ENCODE measurements at regions not wholly inside any gene's neighbourhood (a gene's known extent, or its start where the extent isn't known, plus 50 kb on each side); places are given as distances from the start of the nearest gene placed in this dataset.

GRCh38 chr4:153929675-153930074 is 140.8 kb upstream of the SFRP2 start:
- in situ Hi-C loops (cut with MboI; ENCODE audit: low sequenced_read_pairs, unreplicated experiment): no loop called here
- DNase-seq (ENCODE audit: low spot score): no peak
- TF ChIP-seq, protein P1, sequence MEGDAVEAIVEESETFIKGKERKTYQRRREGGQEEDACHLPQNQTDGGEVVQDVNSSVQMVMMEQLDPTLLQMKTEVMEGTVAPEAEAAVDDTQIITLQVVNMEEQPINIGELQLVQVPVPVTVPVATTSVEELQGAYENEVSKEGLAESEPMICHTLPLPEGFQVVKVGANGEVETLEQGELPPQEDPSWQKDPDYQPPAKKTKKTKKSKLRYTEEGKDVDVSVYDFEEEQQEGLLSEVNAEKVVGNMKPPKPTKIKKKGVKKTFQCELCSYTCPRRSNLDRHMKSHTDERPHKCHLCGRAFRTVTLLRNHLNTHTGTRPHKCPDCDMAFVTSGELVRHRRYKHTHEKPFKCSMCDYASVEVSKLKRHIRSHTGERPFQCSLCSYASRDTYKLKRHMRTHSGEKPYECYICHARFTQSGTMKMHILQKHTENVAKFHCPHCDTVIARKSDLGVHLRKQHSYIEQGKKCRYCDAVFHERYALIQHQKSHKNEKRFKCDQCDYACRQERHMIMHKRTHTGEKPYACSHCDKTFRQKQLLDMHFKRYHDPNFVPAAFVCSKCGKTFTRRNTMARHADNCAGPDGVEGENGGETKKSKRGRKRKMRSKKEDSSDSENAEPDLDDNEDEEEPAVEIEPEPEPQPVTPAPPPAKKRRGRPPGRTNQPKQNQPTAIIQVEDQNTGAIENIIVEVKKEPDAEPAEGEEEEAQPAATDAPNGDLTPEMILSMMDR (IDR thresholded peaks at IDR 0.05; ENCODE audit: borderline replicate concordance, control extremely low read depth, extremely low read depth, insufficient read depth, missing control alignments): no peak

DNA sequence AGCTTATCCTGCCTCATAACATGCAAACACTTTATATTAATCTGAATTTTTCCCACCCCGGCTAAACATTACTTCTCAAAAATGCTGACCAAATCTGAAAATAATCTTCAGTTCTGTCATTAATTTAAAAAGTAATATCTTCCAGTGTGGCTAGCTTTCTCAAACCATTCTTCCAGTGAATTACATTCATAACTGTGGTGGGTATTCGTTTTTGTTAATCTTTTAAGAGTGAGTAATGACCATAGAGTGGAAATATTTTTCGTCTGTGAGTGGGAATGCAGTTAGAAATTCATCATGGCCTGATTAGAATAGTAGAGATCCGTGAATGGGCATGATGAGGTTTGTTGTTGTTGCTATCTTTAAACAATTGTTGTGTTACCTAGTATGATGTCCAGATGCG is 138.6 kb upstream of the SFRP2 start:
- TF ChIP-seq, protein P1 (IDR thresholded peaks at IDR 0.05; ENCODE audit: borderline replicate concordance, control extremely low read depth, extremely low read depth, insufficient read depth, missing control alignments): no peak
- no peak for DNase-seq (ENCODE audit: low spot score)
- in situ Hi-C loops (cut with MboI; ENCODE audit: low sequenced_read_pairs, unreplicated experiment): no loop called here

- no peak for DNase-seq (ENCODE audit: low spot score)
- in situ Hi-C loops (cut with MboI; ENCODE audit: low sequenced_read_pairs, unreplicated experiment): no loop called here
- TF ChIP-seq, protein P1 (IDR thresholded peaks at IDR 0.05; ENCODE audit: borderline replicate concordance, control extremely low read depth, extremely low read depth, insufficient read depth, missing control alignments): no peak
Measured at GRCh38 chr4:153922148-153922547, 133.3 kb upstream of the SFRP2 start.

DNA sequence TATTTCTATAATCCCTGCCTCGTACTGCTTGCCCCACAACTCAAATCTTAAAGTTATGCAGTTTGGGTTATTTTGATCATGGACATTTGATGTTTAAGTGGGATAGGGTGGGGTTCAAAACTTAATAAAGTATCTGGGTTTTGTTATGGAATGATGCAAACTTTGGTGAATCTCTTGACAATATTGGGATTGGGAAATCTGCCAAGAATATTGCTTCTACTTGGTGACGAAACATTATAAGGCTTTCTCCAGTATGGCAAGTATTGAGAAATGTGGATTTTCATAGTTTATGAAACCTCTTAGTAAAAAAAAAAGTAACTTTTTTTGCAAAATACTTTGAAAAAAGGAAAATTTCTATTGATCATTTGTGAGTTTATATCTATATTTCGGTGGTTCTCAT is 130.8 kb upstream of the SFRP2 start:
- TF ChIP-seq, protein P1 (IDR thresholded peaks at IDR 0.05; ENCODE audit: borderline replicate concordance, control extremely low read depth, extremely low read depth, insufficient read depth, missing control alignments): no peak
- in situ Hi-C loops (cut with MboI; ENCODE audit: low sequenced_read_pairs, unreplicated experiment): no loop called here

DNA sequence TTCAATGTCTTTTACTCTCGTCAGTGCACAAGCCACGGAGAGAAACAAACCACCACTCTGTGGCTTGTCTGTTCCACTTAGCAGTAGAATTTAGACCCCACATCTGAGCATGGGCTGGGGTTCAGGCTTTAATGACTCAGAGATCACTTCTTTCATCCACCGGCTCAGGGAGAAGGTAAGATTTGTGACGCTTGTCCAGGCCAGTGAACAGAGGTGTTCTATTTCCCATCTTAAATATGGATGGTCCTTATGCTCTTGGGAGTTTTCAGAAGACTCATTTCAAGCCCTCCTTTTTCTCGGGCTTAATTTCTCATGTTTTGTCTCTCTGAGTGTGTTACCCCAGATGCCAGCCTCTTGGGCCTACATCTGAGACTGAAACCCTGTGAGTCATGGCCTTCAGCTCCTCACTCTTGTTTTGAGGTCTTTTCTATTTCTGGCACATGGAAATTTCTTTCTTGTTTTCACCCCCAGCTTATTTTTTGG is 127.4 kb upstream of the SFRP2 start:
- in situ Hi-C loops (cut with MboI; ENCODE audit: low sequenced_read_pairs, unreplicated experiment): no loop called here
- TF ChIP-seq, protein P1 (IDR thresholded peaks at IDR 0.05; ENCODE audit: borderline replicate concordance, control extremely low read depth, extremely low read depth, insufficient read depth, missing control alignments): no peak

More for the DNA sequence above, 130.8 kb upstream of the SFRP2 start:
- no peak for DNase-seq (ENCODE audit: low spot score)

DNA sequence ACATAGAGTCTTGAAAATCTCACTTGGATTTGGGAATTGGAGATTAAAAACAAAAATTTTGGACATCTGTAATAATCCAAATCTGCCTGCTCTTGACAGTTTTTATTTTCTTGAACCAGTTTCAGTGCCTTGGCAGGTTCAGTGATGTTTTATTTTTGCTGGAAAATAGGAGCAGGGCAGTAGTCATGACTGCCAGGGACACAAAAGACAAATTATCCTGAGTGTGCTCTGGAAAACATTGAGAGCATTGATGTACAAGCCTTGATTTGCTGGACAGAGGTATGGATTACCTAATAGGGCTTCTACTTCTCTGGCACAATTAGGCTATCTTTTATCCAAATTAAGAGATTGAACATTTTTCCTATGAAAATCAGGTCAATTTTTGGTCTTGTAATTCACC is 123.4 kb upstream of the SFRP2 start:
- TF ChIP-seq, protein P1 (IDR thresholded peaks at IDR 0.05; ENCODE audit: borderline replicate concordance, control extremely low read depth, extremely low read depth, insufficient read depth, missing control alignments): no peak
- DNase-seq (ENCODE audit: low spot score): no peak
- in situ Hi-C loops (cut with MboI; ENCODE audit: low sequenced_read_pairs, unreplicated experiment): no loop called here

More for the DNA sequence above, 127.4 kb upstream of the SFRP2 start:
- DNase-seq (ENCODE audit: low spot score): no peak

- DNase-seq (ENCODE audit: low spot score): no peak
- in situ Hi-C loops (cut with MboI; ENCODE audit: low sequenced_read_pairs, unreplicated experiment): no loop called here
- TF ChIP-seq, protein P1 (IDR thresholded peaks at IDR 0.05; ENCODE audit: borderline replicate concordance, control extremely low read depth, extremely low read depth, insufficient read depth, missing control alignments): no peak
Measured at GRCh38 chr4:153909672-153910071, 120.8 kb upstream of the SFRP2 start.

Data from GM13976 (cell line).